ENCODE measurements at regions not wholly inside any gene's neighbourhood (a gene's known extent, or its start where the extent isn't known, plus 50 kb on each side); places are given as distances from the start of the nearest gene placed in this dataset.

- TF ChIP-seq KDM1A (IDR thresholded peaks at IDR 0.05; ENCODE audit: borderline replicate concordance, low read length) (no peak), SP1 (IDR thresholded peaks at IDR 0.05; ENCODE audit: low read depth, low read length) (no peak), CHD7 (IDR thresholded peaks at IDR 0.05; ENCODE audit: insufficient replicate concordance, low read length) (no peak)
Observed at GRCh38 chr9:80158131-80158530, 586.4 kb downstream of the TLE4 start (continued).
